Omental fat pad (tissue), 3 donors: ENCODE measurements at regions not wholly inside any gene's neighbourhood (a gene's known extent, or its start where the extent isn't known, plus 50 kb on each side); places are given as distances from the start of the nearest gene placed in this dataset.

ENCODE experiments used
- ATAC-seq: fragments of 150-250 bp; one replicate; pipeline ENCODE4 v1.9.1; 2016; ENCODE audit warnings: mild to moderate bottlenecking, moderate library complexity; ENCODE audit not compliant: low FRiP score
- DNase-seq: peaks from one replicate; pipeline ENCODE4 v3.0.0-alpha.2; 2019; ENCODE audit warnings: low spot score
- CTCF ChIP-seq, 3 donors: fragments of 450-650 bp; IDR thresholded peaks; one replicate each; pipeline ENCODE4 v1.5.1; 2016 to 2017; ENCODE audit warnings: antibody characterized with exemption in 3 of 3, mild to moderate bottlenecking in 3 of 3, moderate library complexity in 2 of 3

DNA sequence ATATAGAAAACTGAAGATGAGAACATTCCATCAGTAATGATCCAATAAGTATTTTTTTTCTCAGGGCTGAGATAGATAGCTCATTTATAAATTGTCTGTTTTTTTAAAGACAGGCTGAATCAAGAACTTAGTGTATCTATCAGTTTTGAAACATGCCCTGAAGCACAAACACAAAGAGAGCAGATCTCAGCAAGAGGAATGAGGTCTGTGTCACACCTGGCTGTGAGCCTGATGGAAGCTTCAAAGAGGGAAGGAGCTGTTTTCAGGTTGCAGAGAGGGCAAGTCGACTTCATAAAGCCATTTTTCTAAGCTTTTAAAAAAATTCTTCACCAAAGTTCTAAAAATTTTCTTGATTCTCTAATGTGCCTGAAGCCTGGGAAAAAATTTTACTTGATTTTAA, 434.9 kb downstream of the PDGFC start:
- DNase-seq (no peak), ATAC-seq (no peak)
- no peak for TF ChIP-seq CTCF (IDR thresholded peaks at IDR 0.05)

GRCh38 chr4:156534205-156534604, 437.4 kb downstream of the PDGFC start:
- TF ChIP-seq CTCF (IDR thresholded peaks at IDR 0.05) = no peak
- DNase-seq (no peak), ATAC-seq (no peak)

- no peak for TF ChIP-seq CTCF (IDR thresholded peaks at IDR 0.05)
- DNase-seq = no peak
- no peak for ATAC-seq
These were observed 443.4 kb downstream of the PDGFC start for GRCh38 chr4:156528216-156528615.

GRCh38 chr4:156527237-156527993, 444.2 kb downstream of the PDGFC start:
- TF ChIP-seq CTCF (IDR thresholded peaks at IDR 0.05) = no peak
- ATAC-seq (no peak), DNase-seq (no peak)

- TF ChIP-seq CTCF (IDR thresholded peaks at IDR 0.05) = no peak
- ATAC-seq (no peak), DNase-seq (no peak)
These were observed 447.6 kb downstream of the PDGFC start for GRCh38 chr4:156523991-156524390.

DNA sequence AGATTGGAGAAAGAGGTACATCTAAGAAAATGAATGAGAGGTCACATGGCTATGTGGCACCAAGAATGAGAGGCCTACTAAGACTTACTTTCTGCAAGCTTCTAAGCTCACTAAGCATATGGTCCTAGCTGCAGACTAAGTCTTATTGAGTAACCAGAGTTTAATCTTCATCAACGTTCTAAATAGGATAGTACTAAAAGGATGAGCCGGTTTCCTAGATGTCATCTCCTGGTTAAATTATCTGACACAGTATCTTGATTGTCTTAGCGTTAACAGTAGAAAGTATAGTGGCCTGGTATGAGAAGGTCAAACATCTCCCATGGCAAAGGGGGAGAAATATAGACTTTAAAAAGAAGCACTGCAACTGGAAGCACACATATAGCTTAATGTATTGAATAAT, 448.1 kb downstream of the PDGFC start:
- DNase-seq (no peak), ATAC-seq (no peak)
- no peak for TF ChIP-seq CTCF (IDR thresholded peaks at IDR 0.05)

- TF ChIP-seq CTCF (IDR thresholded peaks at IDR 0.05) = no peak
These were observed 450.0 kb downstream of the PDGFC start for GRCh38 chr4:156521631-156522030.

More at GRCh38 chr4:156521631-156522030, 450.0 kb downstream of the PDGFC start:
- DNase-seq (no peak), ATAC-seq (no peak)
